ENCODE measurements at regions not wholly inside any gene's neighbourhood (a gene's known extent, or its start where the extent isn't known, plus 50 kb on each side); places are given as distances from the start of the nearest gene placed in this dataset.

- H3K27me3 ChIP-seq (ENCODE audit: insufficient read depth, low read length, poor library complexity): peaks cover 8% of the 10 kb centered on the region
- TF ChIP-seq CTCF (IDR thresholded peaks at IDR 0.05; ENCODE audit: borderline replicate concordance, extremely low read depth, low read length, poor library complexity, severe bottlenecking) (peak; percentile 89), EZH2 (IDR thresholded peaks at IDR 0.05; ENCODE audit: borderline replicate concordance, low read depth, low read length, severe bottlenecking) (no peak)
- H3K27ac ChIP-seq (ENCODE audit: low read length): no peak overlapping the region
- ATAC-seq (ENCODE audit: insufficient read depth, low read depth): peak; percentile 81
- H3K9me3 ChIP-seq (ENCODE audit: insufficient read depth, low read length, severe bottlenecking): no peaks in the 10 kb centered on the region
- H2AFZ ChIP-seq (ENCODE audit: low read depth, low read length): no peak overlapping the region
- H4K20me1 ChIP-seq (ENCODE audit: insufficient read depth, low read length): no peaks in the 10 kb centered on the region
- peak; percentile 66 for DNase-seq
- H3K9ac ChIP-seq (ENCODE audit: low read depth, low read length): no peak overlapping the region
- H3K36me3 ChIP-seq (ENCODE audit: insufficient read depth, low read length): no peaks in the 10 kb centered on the region
- H3K79me2 ChIP-seq (ENCODE audit: insufficient read depth, low read length): no peaks in the 10 kb centered on the region
- peaks cover 31% of the 10 kb centered on the region for H3K4me1 ChIP-seq (ENCODE audit: insufficient read depth, low read length)
- H3K4me2 ChIP-seq (ENCODE audit: insufficient read depth, low read length): no peak overlapping the region
- H3K4me3 ChIP-seq (ENCODE audit: low read depth in 1 of 2, low read length in 2 of 2): no peak overlapping the region
Measured at GRCh38 chr14:101235335-101236103, 325.8 kb upstream of the DIO3 start.

- H4K20me1 ChIP-seq (ENCODE audit: insufficient read depth, low read length): no peaks in the 10 kb centered on the region
- no peak overlapping the region for H3K4me2 ChIP-seq (ENCODE audit: insufficient read depth, low read length)
- H3K4me1 ChIP-seq (ENCODE audit: insufficient read depth, low read length): peaks cover 28% of the 10 kb centered on the region
- H3K27ac ChIP-seq (ENCODE audit: low read length): no peak overlapping the region
- no peaks in the 10 kb centered on the region for H3K36me3 ChIP-seq (ENCODE audit: insufficient read depth, low read length)
- TF ChIP-seq CTCF (IDR thresholded peaks at IDR 0.05; ENCODE audit: borderline replicate concordance, extremely low read depth, low read length, poor library complexity, severe bottlenecking) (no peak), EZH2 (IDR thresholded peaks at IDR 0.05; ENCODE audit: borderline replicate concordance, low read depth, low read length, severe bottlenecking) (no peak)
- no peak overlapping the region for H2AFZ ChIP-seq (ENCODE audit: low read depth, low read length)
- H3K9me3 ChIP-seq (ENCODE audit: insufficient read depth, low read length, severe bottlenecking): no peaks in the 10 kb centered on the region
- no peak overlapping the region for H3K9ac ChIP-seq (ENCODE audit: low read depth, low read length)
- no peak for ATAC-seq (ENCODE audit: insufficient read depth, low read depth)
- no peak overlapping the region for H3K4me3 ChIP-seq (ENCODE audit: low read depth in 1 of 2, low read length in 2 of 2)
- DNase-seq: no peak
- peaks cover 9% of the 10 kb centered on the region for H3K27me3 ChIP-seq (ENCODE audit: insufficient read depth, low read length, poor library complexity)
- H3K79me2 ChIP-seq (ENCODE audit: insufficient read depth, low read length): no peaks in the 10 kb centered on the region
Measured at GRCh38 chr14:101236496-101237251, 324.6 kb upstream of the DIO3 start.

- H4K20me1 ChIP-seq (ENCODE audit: insufficient read depth, low read length): no peaks in the 10 kb centered on the region
- no peaks in the 10 kb centered on the region for H3K9me3 ChIP-seq (ENCODE audit: insufficient read depth, low read length, severe bottlenecking)
- H3K4me1 ChIP-seq (ENCODE audit: insufficient read depth, low read length): peaks cover 25% of the 10 kb centered on the region
- no peak overlapping the region for H2AFZ ChIP-seq (ENCODE audit: low read depth, low read length)
- H3K27ac ChIP-seq (ENCODE audit: low read length): no peak overlapping the region
- no peak overlapping the region for H3K4me3 ChIP-seq (ENCODE audit: low read depth in 1 of 2, low read length in 2 of 2)
- DNase-seq: no peak
- no peaks in the 10 kb centered on the region for H3K79me2 ChIP-seq (ENCODE audit: insufficient read depth, low read length)
- ATAC-seq (ENCODE audit: insufficient read depth, low read depth): no peak
- H3K4me2 ChIP-seq (ENCODE audit: insufficient read depth, low read length): no peak overlapping the region
- peaks cover 14% of the 10 kb centered on the region for H3K27me3 ChIP-seq (ENCODE audit: insufficient read depth, low read length, poor library complexity)
- TF ChIP-seq CTCF (IDR thresholded peaks at IDR 0.05; ENCODE audit: borderline replicate concordance, extremely low read depth, low read length, poor library complexity, severe bottlenecking) (no peak), EZH2 (IDR thresholded peaks at IDR 0.05; ENCODE audit: borderline replicate concordance, low read depth, low read length, severe bottlenecking) (no peak)
- no peaks in the 10 kb centered on the region for H3K36me3 ChIP-seq (ENCODE audit: insufficient read depth, low read length)
- H3K9ac ChIP-seq (ENCODE audit: low read depth, low read length): no peak overlapping the region
Measured at GRCh38 chr14:101237252-101237616, 324.1 kb upstream of the DIO3 start.
